AG04450 (cell line): ENCODE measurements at regions not wholly inside any gene's neighbourhood (a gene's known extent, or its start where the extent isn't known, plus 50 kb on each side); places are given as distances from the start of the nearest gene placed in this dataset.

Experiments
- CTCF ChIA-PET: fragments of 300-600, 350-600 bp; formaldehyde crosslinking; extraction: SDS; loops from one replicate; lab custom pipeline; 2022; ENCODE audit warnings: antibody characterized with exemption, inconsistent platforms; lab: Charles Lee
- POLR2A ChIA-PET: fragments of 350-600 bp; formaldehyde crosslinking; extraction: SDS; loops from one replicate; lab custom pipeline; 2021; ENCODE audit warnings: antibody characterized with exemption, inconsistent platforms; lab: Yijun Ruan, JAX
- DNase-seq: peaks from one replicate; pipeline ENCODE4 v3.0.0-alpha.2; 2011; ENCODE audit warnings: low read depth, low spot score
- H3K27ac ChIP-seq: one replicate; pipeline ENCODE4 v1.5.1; 2012; ENCODE audit warnings: low read depth, low read length, control low read depth
- H3K27me3 ChIP-seq: one replicate; pipeline ENCODE4 v1.6.0; 2012; ENCODE audit warnings: low read length; ENCODE audit not compliant: control insufficient read depth, insufficient read depth
- H3K4me3 ChIP-seq: 2 replicates; pipeline ENCODE4 v1.5.1; 2011; ENCODE audit warnings: mild to moderate bottlenecking, low read depth, low read length, control low read depth
- H3K9me3 ChIP-seq: 2 replicates; pipeline ENCODE4 v1.5.1; 2012; ENCODE audit warnings: low read length; ENCODE audit not compliant: control insufficient read depth, insufficient read depth
- CTCF ChIP-seq: IDR thresholded peaks from 2 replicates; pipeline ENCODE4 v1.5.1; 2011; ENCODE audit warnings: low read depth, low read length, control low read depth, inconsistent platforms

DNA sequence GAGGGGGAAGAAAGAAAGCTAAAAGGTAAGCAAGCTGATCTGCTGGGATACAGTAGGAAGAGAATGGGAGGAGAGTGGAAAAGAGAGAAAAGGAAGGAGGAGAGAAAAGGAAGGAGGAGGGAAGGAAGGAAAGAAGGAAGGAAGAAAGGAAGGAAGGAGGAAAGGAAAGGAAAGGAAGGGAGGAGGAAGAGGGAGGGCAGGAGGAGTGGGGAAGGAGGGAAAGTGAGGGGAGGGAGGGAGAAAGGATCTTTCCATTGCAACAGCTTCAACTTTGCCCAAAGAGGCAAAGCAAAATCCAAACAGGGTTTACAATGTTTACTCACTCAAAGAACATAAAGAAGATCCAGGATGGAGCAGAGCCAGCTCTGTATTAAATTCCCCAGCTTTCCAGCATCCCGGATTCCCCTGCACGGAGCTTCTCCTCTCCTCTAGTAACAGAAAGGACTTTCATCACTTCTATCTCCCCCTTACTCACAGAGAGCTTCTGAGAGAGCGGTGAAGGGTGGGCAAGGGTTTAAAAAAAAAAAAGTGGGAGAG, 494.2 kb upstream of the PROK2 start:
- H3K27me3 ChIP-seq, result peaks cover 8% of the 10 kb centered on the region
- POLR2A ChIA-PET, result no interaction called here
- no peak for DNase-seq
- no peak overlapping the region for H3K4me3 ChIP-seq
- peaks cover 5% of the 10 kb centered on the region for H3K9me3 ChIP-seq
- TF ChIP-seq CTCF, result no peak
- CTCF ChIA-PET, result interaction anchor here (0.8 to 1.1 kb wide), 4 partner anchors 13 to 543 kb away, joined by 3 to 5 read pairs (median 4); no protein-coding TSS in a partner anchor
- H3K27ac ChIP-seq, result no peak overlapping the region

DNA sequence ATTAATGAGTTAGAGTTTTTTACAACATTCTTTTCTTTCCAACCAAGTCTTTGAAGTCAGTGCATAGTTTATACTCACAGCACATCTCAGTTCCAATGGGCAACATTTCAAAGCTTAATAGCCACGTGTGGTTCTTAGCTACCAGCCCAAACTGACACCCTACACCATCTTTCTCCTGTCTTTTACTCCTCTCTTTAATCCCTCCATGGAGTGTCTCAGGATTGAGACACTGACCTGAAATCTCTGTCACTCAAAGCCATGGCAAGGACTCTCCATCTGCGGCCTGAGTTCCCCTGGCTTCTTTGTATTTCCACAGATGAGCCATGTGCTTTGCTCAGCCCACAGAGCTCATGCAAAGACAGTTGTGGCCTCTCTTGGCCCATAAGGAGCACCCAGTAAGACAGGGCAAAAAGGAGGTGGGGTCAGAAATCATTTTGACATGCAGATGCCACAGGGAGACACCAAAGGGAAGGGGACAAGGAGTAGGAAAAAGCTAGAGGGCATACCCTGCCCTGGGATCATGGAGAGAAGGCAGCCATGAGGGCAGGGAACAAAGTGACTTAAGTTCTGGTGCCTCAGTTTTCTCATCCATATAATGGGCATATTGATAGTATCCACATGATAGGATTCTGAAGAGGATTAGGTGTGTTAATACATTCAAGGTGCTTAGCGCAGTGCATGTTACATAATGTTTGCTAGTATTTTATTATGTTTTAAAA, 493.6 kb upstream of the PROK2 start:
- H3K27ac ChIP-seq, result no peak overlapping the region
- no peak overlapping the region for H3K4me3 ChIP-seq
- peaks cover 8% of the 10 kb centered on the region for H3K27me3 ChIP-seq
- ChIA-PET POLR2A (no interaction called here), CTCF (interaction anchor here (0.8 to 1.2 kb wide), 4 partner anchors 13 to 323 kb away, joined by 3 to 5 read pairs (median 3); no protein-coding TSS in a partner anchor)
- H3K9me3 ChIP-seq, result peaks cover 5% of the 10 kb centered on the region
- DNase-seq, result no peak
- TF ChIP-seq CTCF, result no peak

- peaks cover 5% of the 10 kb centered on the region for H3K27me3 ChIP-seq
- CTCF ChIA-PET, result interaction anchor here (1.2 kb wide), 1 partner anchor 15 kb away, joined by 3 read pairs; no protein-coding TSS in a partner anchor
- no peak overlapping the region for H3K4me3 ChIP-seq
- no peak overlapping the region for H3K27ac ChIP-seq
- POLR2A ChIA-PET, result no interaction called here
- H3K9me3 ChIP-seq, result peaks cover under 1% of the 10 kb centered on the region; the same call in 1 of the 2 replicates
- TF ChIP-seq CTCF, result no peak
- no peak for DNase-seq
These were observed 492.8 kb upstream of the PROK2 start for GRCh38 chr3:72277710-72278109.

DNA sequence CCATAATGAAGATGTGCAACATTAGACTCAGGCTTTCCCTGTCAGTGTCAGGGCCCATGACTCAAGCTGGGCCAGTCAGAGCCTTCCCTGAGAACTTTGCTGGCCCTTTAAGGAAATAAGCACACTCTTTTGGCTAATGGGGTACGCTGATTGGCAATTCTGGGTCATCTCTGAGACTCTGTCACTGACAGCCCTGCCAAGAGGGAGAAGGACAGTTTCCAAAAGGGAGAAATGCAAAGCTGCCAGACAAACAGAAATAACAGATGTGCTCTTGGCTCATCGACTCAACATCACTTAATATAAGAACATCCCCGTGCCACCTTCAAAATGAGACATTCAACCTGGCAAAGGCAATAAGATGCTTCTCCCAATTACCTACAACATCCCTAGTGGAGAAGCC, 491.9 kb upstream of the PROK2 start:
- ChIA-PET POLR2A (no interaction called here), CTCF (no interaction called here)
- H3K27me3 ChIP-seq, result peaks cover 5% of the 10 kb centered on the region
- no peaks in the 10 kb centered on the region for H3K9me3 ChIP-seq
- no peak overlapping the region for H3K27ac ChIP-seq
- DNase-seq, result no peak
- H3K4me3 ChIP-seq, result no peak overlapping the region
- no peak for TF ChIP-seq CTCF

GRCh38 chr3:72275331-72275751, 490.4 kb upstream of the PROK2 start:
- H3K9me3 ChIP-seq, result no peaks in the 10 kb centered on the region
- H3K4me3 ChIP-seq, result no peak overlapping the region
- ChIA-PET CTCF (no interaction called here), POLR2A (interaction anchor here (0.6 to 0.7 kb wide), 2 partner anchors 8 to 120 kb away, joined by 3 read pairs; no protein-coding TSS in a partner anchor)
- no peak for DNase-seq
- TF ChIP-seq CTCF, result no peak
- peaks cover 2% of the 10 kb centered on the region for H3K27me3 ChIP-seq
- no peak overlapping the region for H3K27ac ChIP-seq
